Panc1 (cell line): ENCODE measurements at regions not wholly inside any gene's neighbourhood (a gene's known extent, or its start where the extent isn't known, plus 50 kb on each side); places are given as distances from the start of the nearest gene placed in this dataset.
"Not testable (repeated sequence)": the region's sequence is repeated elsewhere in the genome, so short reads cannot be mapped to it uniquely, and the experiment has no call there.

Experiments
- ATAC-seq: fragments of 200-7000 bp; cut with Tn5 transposase; 2 replicates; pipeline ENCODE4 v1.9.1; 2020; ENCODE audit warnings: mild to moderate bottlenecking, moderate library complexity
- BruUV-seq: library from RNA; stranded (reverse); fragments of 400-500 nt; replicated peaks from 2 replicates; lab custom pipeline; 2021; lab: Mats Ljungman, UMichigan
- CTCF ChIA-PET: fragments of 300-600 bp; sonication (Branson Sonifier 250); formaldehyde crosslinking; loops from one replicate; lab custom pipeline; 2022; ENCODE audit warnings: antibody characterized with exemption; lab: Charles Lee
- POLR2A ChIA-PET: fragments of 300-600 bp; sonication (Branson Sonifier 250); formaldehyde crosslinking; loops from one replicate; lab custom pipeline; 2022; ENCODE audit warnings: antibody characterized with exemption; lab: Charles Lee
- DNase-seq: peaks from one replicate; pipeline ENCODE4 v3.0.0-alpha.2; 2010; ENCODE audit warnings: low read depth, low spot score
- H3K27ac ChIP-seq: 2 replicates; pipeline ENCODE4 v1.5.1; 2011; ENCODE audit warnings: mild to moderate bottlenecking, low read length, inconsistent platforms
- H3K27me3 ChIP-seq: fragments of 200-500 bp; sonication (Bioruptor generic); 2 replicates; pipeline ENCODE4 v1.6.0; 2014; ENCODE audit warnings: low read length, inconsistent platforms; ENCODE audit not compliant: control insufficient read depth, insufficient read depth
- H3K36me3 ChIP-seq: fragments of 200-500 bp; sonication (Bioruptor generic); 2 replicates; pipeline ENCODE4 v1.5.1; 2014; ENCODE audit warnings: inconsistent platforms, mild to moderate bottlenecking, low read length, moderate library complexity; ENCODE audit not compliant: control insufficient read depth, insufficient read depth
- H3K4me1 ChIP-seq: 2 replicates; pipeline ENCODE4 v1.5.1; 2011; ENCODE audit warnings: inconsistent platforms, mild to moderate bottlenecking, low read length, moderate library complexity; ENCODE audit not compliant: control insufficient read depth, insufficient read depth
- H3K4me3 ChIP-seq, 2 experiments: 2 replicates each; pipeline ENCODE4 v1.5.1; 2011 to 2012; ENCODE audit warnings: low read depth in 2 of 2, low read length in 2 of 2, mild to moderate bottlenecking in 2 of 2, inconsistent platforms in 1 of 2, moderate library complexity in 1 of 2
- H3K9me3 ChIP-seq: fragments of 200-500 bp; sonication (Bioruptor generic); 2 replicates; pipeline ENCODE4 v1.5.1; 2014; ENCODE audit warnings: low read depth, mild to moderate bottlenecking, inconsistent platforms, low read length, moderate library complexity; ENCODE audit not compliant: control insufficient read depth, insufficient read depth
- POLR2AphosphoS5 ChIP-seq: IDR thresholded peaks from 2 replicates; pipeline ENCODE4 v1.6.1; 2012; ENCODE audit warnings: mild to moderate bottlenecking, low read depth, low read length, moderate library complexity
- SIN3A ChIP-seq: IDR thresholded peaks from 2 replicates; pipeline ENCODE4 v1.6.1; 2012; ENCODE audit warnings: low read depth, mild to moderate bottlenecking, low read length, moderate library complexity, borderline replicate concordance; ENCODE audit not compliant: insufficient read depth
- TCF7L2 ChIP-seq: IDR thresholded peaks from 2 replicates; pipeline ENCODE4 v1.6.1; 2011; ENCODE audit warnings: mild to moderate bottlenecking, low read depth, low read length, inconsistent platforms
- in situ Hi-C: cut with HindIII; loops from 2 replicates; pipeline ENCODE4 v1.10.0; 2016; ENCODE audit warnings: low sequenced_read_pairs, low pct_unique_long_range_greater_than_20kb
- intact Hi-C: fragments of 100-400 bp; cut with micrococcal nuclease; formaldehyde crosslinking; loops from one replicate; pipeline ENCODE4 v1.10.0; 2022; ENCODE audit not compliant: unreplicated experiment
- TF ChIP-seq, protein P1 (sequence below), 2 experiments: IDR thresholded peaks; 2 replicates each; pipeline ENCODE4 v1.6.1; 2011 to 2012; ENCODE audit warnings: low read depth in 2 of 2, control low read depth in 1 of 2, low read length in 1 of 2, mild to moderate bottlenecking in 1 of 2, moderate library complexity in 1 of 2; ENCODE audit not compliant: insufficient read depth in 1 of 2
- TF ChIP-seq, protein P2 (sequence below): fragments of 450-650 bp; IDR thresholded peaks from 2 replicates; pipeline ENCODE4 v1.5.1; 2017; ENCODE audit warnings: mild to moderate bottlenecking

DNA sequence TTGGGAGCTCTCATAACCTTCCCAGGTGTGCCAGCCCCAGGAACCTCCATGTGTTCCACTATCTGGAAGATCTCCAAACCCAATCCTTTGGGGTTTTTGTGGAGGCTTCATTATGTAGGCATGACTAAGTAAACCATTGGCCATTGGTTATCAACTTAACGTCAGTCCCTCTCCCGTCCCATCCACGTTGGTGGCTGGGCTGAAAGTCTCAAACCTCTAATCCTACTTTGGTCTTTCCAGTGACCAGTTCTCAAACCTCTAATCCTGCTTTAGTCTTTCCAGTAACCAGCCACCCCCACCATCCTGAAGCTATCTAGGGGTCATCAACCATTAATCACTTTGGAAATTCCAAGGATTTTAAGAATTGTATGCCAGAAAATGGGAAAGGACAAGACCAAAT, 704.7 kb upstream of the TMEFF2 start:
- TF ChIP-seq SIN3A (no peak), POLR2AphosphoS5 (no peak), TCF7L2 (no peak)
- TF ChIP-seq, protein P1, sequence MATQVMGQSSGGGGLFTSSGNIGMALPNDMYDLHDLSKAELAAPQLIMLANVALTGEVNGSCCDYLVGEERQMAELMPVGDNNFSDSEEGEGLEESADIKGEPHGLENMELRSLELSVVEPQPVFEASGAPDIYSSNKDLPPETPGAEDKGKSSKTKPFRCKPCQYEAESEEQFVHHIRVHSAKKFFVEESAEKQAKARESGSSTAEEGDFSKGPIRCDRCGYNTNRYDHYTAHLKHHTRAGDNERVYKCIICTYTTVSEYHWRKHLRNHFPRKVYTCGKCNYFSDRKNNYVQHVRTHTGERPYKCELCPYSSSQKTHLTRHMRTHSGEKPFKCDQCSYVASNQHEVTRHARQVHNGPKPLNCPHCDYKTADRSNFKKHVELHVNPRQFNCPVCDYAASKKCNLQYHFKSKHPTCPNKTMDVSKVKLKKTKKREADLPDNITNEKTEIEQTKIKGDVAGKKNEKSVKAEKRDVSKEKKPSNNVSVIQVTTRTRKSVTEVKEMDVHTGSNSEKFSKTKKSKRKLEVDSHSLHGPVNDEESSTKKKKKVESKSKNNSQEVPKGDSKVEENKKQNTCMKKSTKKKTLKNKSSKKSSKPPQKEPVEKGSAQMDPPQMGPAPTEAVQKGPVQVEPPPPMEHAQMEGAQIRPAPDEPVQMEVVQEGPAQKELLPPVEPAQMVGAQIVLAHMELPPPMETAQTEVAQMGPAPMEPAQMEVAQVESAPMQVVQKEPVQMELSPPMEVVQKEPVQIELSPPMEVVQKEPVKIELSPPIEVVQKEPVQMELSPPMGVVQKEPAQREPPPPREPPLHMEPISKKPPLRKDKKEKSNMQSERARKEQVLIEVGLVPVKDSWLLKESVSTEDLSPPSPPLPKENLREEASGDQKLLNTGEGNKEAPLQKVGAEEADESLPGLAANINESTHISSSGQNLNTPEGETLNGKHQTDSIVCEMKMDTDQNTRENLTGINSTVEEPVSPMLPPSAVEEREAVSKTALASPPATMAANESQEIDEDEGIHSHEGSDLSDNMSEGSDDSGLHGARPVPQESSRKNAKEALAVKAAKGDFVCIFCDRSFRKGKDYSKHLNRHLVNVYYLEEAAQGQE (IDR thresholded peaks at IDR 0.05; ENCODE audit: insufficient read depth in 1 of 2, low read depth in 2 of 2, low read length in 1 of 2), result no peak
- TF ChIP-seq, protein P2, sequence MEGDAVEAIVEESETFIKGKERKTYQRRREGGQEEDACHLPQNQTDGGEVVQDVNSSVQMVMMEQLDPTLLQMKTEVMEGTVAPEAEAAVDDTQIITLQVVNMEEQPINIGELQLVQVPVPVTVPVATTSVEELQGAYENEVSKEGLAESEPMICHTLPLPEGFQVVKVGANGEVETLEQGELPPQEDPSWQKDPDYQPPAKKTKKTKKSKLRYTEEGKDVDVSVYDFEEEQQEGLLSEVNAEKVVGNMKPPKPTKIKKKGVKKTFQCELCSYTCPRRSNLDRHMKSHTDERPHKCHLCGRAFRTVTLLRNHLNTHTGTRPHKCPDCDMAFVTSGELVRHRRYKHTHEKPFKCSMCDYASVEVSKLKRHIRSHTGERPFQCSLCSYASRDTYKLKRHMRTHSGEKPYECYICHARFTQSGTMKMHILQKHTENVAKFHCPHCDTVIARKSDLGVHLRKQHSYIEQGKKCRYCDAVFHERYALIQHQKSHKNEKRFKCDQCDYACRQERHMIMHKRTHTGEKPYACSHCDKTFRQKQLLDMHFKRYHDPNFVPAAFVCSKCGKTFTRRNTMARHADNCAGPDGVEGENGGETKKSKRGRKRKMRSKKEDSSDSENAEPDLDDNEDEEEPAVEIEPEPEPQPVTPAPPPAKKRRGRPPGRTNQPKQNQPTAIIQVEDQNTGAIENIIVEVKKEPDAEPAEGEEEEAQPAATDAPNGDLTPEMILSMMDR, result no peak
- intact Hi-C loops (no loop called here), in situ Hi-C loops (no loop called here)
- ChIA-PET CTCF (no interaction called here), POLR2A (no interaction called here)
- BruUV-seq, result no TSS peak
- DNase-seq, result no peak
- no peaks in the 10 kb centered on the region for H3K4me1 ChIP-seq
- H3K4me3 ChIP-seq, result no peak overlapping the region
- H3K9me3 ChIP-seq, result no peaks in the 10 kb centered on the region
- H3K27ac ChIP-seq, result no peak overlapping the region
- H3K27me3 ChIP-seq, result no peaks in the 10 kb centered on the region
- no peak for ATAC-seq
- no peaks in the 10 kb centered on the region for H3K36me3 ChIP-seq

DNA sequence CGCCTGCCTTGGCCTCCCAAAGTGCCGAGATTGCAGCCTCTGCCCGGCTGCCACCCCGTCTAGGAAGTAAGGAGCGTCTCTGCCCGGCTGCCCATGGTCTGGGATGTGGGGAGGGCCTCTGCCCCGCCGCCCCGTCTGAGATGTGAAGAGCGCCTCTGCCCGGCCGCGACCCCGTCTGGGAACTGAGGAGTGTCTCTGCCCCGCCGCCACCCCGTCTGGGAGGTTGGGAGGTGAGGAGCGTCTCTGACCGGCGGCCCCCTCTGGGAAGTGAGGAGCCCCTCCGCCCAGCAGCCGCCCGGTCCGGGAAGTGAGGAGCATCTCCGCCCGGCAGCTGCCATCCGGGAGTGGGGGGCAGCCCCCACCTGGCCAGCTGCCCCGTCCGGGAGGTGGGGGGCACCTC, 699.2 kb upstream of the TMEFF2 start:
- intact Hi-C loops, CTCF ChIA-PET: not testable (repeated sequence)

DNA sequence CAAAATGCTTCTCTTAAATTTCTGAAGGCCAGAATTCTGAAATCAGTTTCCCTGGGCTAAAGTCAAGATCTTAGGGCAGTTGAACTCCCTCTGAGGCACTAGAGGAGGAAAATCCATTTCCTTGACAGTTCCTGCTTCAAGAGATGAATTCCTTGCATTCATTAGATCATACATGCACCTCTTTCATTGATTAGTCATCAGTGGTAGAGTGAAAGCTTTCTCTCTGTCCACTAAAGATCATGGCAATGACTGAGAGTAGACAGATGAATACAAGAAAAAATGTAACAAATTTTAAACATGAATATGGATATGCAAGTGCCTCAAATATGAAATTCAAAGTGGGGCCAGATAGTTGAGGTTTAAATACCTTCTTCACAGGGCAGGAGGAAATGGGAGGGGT, 693.4 kb upstream of the TMEFF2 start:
- in situ Hi-C loops, result no loop called here
- ATAC-seq (no peak), DNase-seq (no peak)

More for the DNA sequence above, 699.2 kb upstream of the TMEFF2 start:
- H3K36me3 ChIP-seq, H3K27ac ChIP-seq, ATAC-seq, H3K4me3 ChIP-seq, H3K4me1 ChIP-seq, POLR2A ChIA-PET, H3K27me3 ChIP-seq, BruUV-seq, DNase-seq, in situ Hi-C loops, H3K9me3 ChIP-seq: not testable (repeated sequence)

More for the DNA sequence above, 693.4 kb upstream of the TMEFF2 start:
- no peaks in the 10 kb centered on the region for H3K36me3 ChIP-seq
- H3K27me3 ChIP-seq, result no peaks in the 10 kb centered on the region
- BruUV-seq, result no TSS peak
- no peak for TF ChIP-seq TCF7L2
- TF ChIP-seq, protein P1 (IDR thresholded peaks at IDR 0.05; ENCODE audit: insufficient read depth in 1 of 2, low read depth in 2 of 2, low read length in 1 of 2), result no peak
- TF ChIP-seq SIN3A, result no peak
- TF ChIP-seq, protein P2, result no peak
- H3K9me3 ChIP-seq, result no peaks in the 10 kb centered on the region
- no peak overlapping the region for H3K4me3 ChIP-seq
- H3K4me1 ChIP-seq, result no peaks in the 10 kb centered on the region
- POLR2A ChIA-PET, result no interaction called here
- CTCF ChIA-PET, result no interaction called here
- no peak overlapping the region for H3K27ac ChIP-seq
- intact Hi-C loops, result no loop called here
